Mucosa of rectum (tissue), 2 donors: ENCODE measurements at regions not wholly inside any gene's neighbourhood (a gene's known extent, or its start where the extent isn't known, plus 50 kb on each side); places are given as distances from the start of the nearest gene placed in this dataset.
"Not testable (repeated sequence)": the region's sequence is repeated elsewhere in the genome, so short reads cannot be mapped to it uniquely, and the experiment has no call there.

ENCODE experiments used
- H3K27ac ChIP-seq, 2 donors: one replicate each; pipeline ENCODE4 v1.7.0; 2013; ENCODE audit warnings: inconsistent platforms in 2 of 2, low read depth in 2 of 2, low read length in 2 of 2
- H3K27me3 ChIP-seq, 2 donors: one replicate each; pipeline ENCODE4 v1.7.0; 2013; ENCODE audit warnings: low read length in 2 of 2; ENCODE audit not compliant: control insufficient read depth in 2 of 2, insufficient read depth in 2 of 2
- H3K36me3 ChIP-seq, 2 donors: one replicate each; pipeline ENCODE4 v1.7.0; 2013; ENCODE audit warnings: low read length in 2 of 2; ENCODE audit not compliant: control insufficient read depth in 2 of 2, insufficient read depth in 2 of 2
- H3K4me1 ChIP-seq, 2 donors: one replicate each; pipeline ENCODE4 v1.7.0; 2013; ENCODE audit warnings: low read length in 2 of 2, mild to moderate bottlenecking in 1 of 2; ENCODE audit not compliant: control insufficient read depth in 2 of 2, insufficient read depth in 2 of 2
- H3K4me3 ChIP-seq, 2 donors: one replicate each; pipeline ENCODE4 v1.7.0; 2013; ENCODE audit warnings: low read length in 2 of 2
- H3K9ac ChIP-seq, 2 donors: one replicate each; pipeline ENCODE4 v1.7.0; 2013; ENCODE audit warnings: low read length in 2 of 2, low read depth in 1 of 2, mild to moderate bottlenecking in 1 of 2
- H3K9me3 ChIP-seq, 2 donors: one replicate each; pipeline ENCODE4 v1.7.0; 2013; ENCODE audit warnings: low read length in 2 of 2; ENCODE audit not compliant: control insufficient read depth in 2 of 2
- donor health status: healthy.
- donor health status: Normal muscosa, but diverticular disease.

- no peaks in the 10 kb centered on the region for H3K27me3 ChIP-seq
- H3K9ac ChIP-seq = no peak overlapping the region
- H3K9me3 ChIP-seq = no peaks in the 10 kb centered on the region
- H3K36me3 ChIP-seq = no peaks in the 10 kb centered on the region
- no peaks in the 10 kb centered on the region for H3K4me1 ChIP-seq
- H3K27ac ChIP-seq = no peak overlapping the region
- H3K4me3 ChIP-seq = no peak overlapping the region
Measured at GRCh38 chr2:13694673-13695072, 937.8 kb upstream of the LRATD1 start.

- H3K27me3 ChIP-seq = no peaks in the 10 kb centered on the region
- H3K27ac ChIP-seq = no peak overlapping the region
- H3K36me3 ChIP-seq = no peaks in the 10 kb centered on the region
- H3K4me1 ChIP-seq = no peaks in the 10 kb centered on the region
- no peak overlapping the region for H3K4me3 ChIP-seq
- no peak overlapping the region for H3K9ac ChIP-seq
- no peaks in the 10 kb centered on the region for H3K9me3 ChIP-seq
Measured at GRCh38 chr2:13696601-13697000, 935.9 kb upstream of the LRATD1 start.

- H3K36me3 ChIP-seq = no peaks in the 10 kb centered on the region
- no peaks in the 10 kb centered on the region for H3K27me3 ChIP-seq
- no peak overlapping the region for H3K9ac ChIP-seq
- H3K4me1 ChIP-seq = no peaks in the 10 kb centered on the region
- H3K27ac ChIP-seq = no peak overlapping the region
- H3K9me3 ChIP-seq = no peaks in the 10 kb centered on the region
- H3K4me3 ChIP-seq = no peak overlapping the region
Measured at GRCh38 chr2:13698847-13699246, 933.7 kb upstream of the LRATD1 start.

- H3K27me3 ChIP-seq, H3K9me3 ChIP-seq, H3K36me3 ChIP-seq, H3K4me3 ChIP-seq, H3K9ac ChIP-seq, H3K4me1 ChIP-seq, H3K27ac ChIP-seq: not testable (repeated sequence)
Measured at GRCh38 chr2:13699939-13700338, 932.6 kb upstream of the LRATD1 start.

GRCh38 chr2:13711154-13711553 lies 921.4 kb upstream of the LRATD1 start:
- Histone ChIP-seq H3K4me1 (no peaks in the 10 kb centered on the region), H3K9ac (no peak overlapping the region), H3K27ac (no peak overlapping the region), H3K27me3 (no peaks in the 10 kb centered on the region), H3K36me3 (no peaks in the 10 kb centered on the region), H3K9me3 (no peaks in the 10 kb centered on the region), H3K4me3 (no peak overlapping the region)

GRCh38 chr2:13714466-13714865 lies 918.1 kb upstream of the LRATD1 start:
- no peaks in the 10 kb centered on the region for H3K27me3 ChIP-seq
- H3K4me3 ChIP-seq = no peak overlapping the region
- no peak overlapping the region for H3K9ac ChIP-seq
- no peak overlapping the region for H3K27ac ChIP-seq
- H3K36me3 ChIP-seq = no peaks in the 10 kb centered on the region
- H3K4me1 ChIP-seq = no peaks in the 10 kb centered on the region
- no peaks in the 10 kb centered on the region for H3K9me3 ChIP-seq

GRCh38 chr2:13725945-13726344 lies 906.6 kb upstream of the LRATD1 start:
- Histone ChIP-seq H3K4me1 (no peaks in the 10 kb centered on the region), H3K27me3 (no peaks in the 10 kb centered on the region), H3K9ac (no peak overlapping the region), H3K27ac (no peak overlapping the region), H3K36me3 (no peaks in the 10 kb centered on the region), H3K4me3 (no peak overlapping the region), H3K9me3 (no peaks in the 10 kb centered on the region)

GRCh38 chr2:13745330-13745729 lies 887.2 kb upstream of the LRATD1 start:
- Histone ChIP-seq H3K4me1 (no peaks in the 10 kb centered on the region), H3K4me3 (no peak overlapping the region), H3K36me3 (no peaks in the 10 kb centered on the region), H3K9me3 (peaks cover 0 to 4% of the 10 kb centered on the region in 2 donors), H3K27me3 (no peaks in the 10 kb centered on the region), H3K9ac (no peak overlapping the region), H3K27ac (no peak overlapping the region)

- H3K9me3 ChIP-seq = no peaks in the 10 kb centered on the region
- no peak overlapping the region for H3K4me3 ChIP-seq
- H3K27ac ChIP-seq = no peak overlapping the region
- H3K36me3 ChIP-seq = no peaks in the 10 kb centered on the region
- H3K27me3 ChIP-seq = no peaks in the 10 kb centered on the region
- H3K9ac ChIP-seq = no peak overlapping the region
- no peaks in the 10 kb centered on the region for H3K4me1 ChIP-seq
Measured at GRCh38 chr2:13751955-13752354, 880.6 kb upstream of the LRATD1 start.

- Histone ChIP-seq H3K4me1 (no peaks in the 10 kb centered on the region), H3K4me3 (no peak overlapping the region), H3K9me3 (no peaks in the 10 kb centered on the region), H3K27ac (no peak overlapping the region), H3K36me3 (no peaks in the 10 kb centered on the region), H3K9ac (no peak overlapping the region), H3K27me3 (no peaks in the 10 kb centered on the region)
Measured at GRCh38 chr2:13758412-13758811, 874.1 kb upstream of the LRATD1 start.

GRCh38 chr2:13768274-13768673 lies 864.2 kb upstream of the LRATD1 start:
- Histone ChIP-seq H3K27ac (no peak overlapping the region), H3K4me3 (no peak overlapping the region), H3K9ac (no peak overlapping the region), H3K9me3 (no peaks in the 10 kb centered on the region), H3K4me1 (no peaks in the 10 kb centered on the region), H3K27me3 (no peaks in the 10 kb centered on the region), H3K36me3 (no peaks in the 10 kb centered on the region)
